Lower leg skin (tissue), 3 donors: ENCODE measurements at regions not wholly inside any gene's neighbourhood (a gene's known extent, or its start where the extent isn't known, plus 50 kb on each side); places are given as distances from the start of the nearest gene placed in this dataset.

Source experiments
- CTCF ChIP-seq, 3 donors: fragments of 450-650 bp; IDR thresholded peaks; one replicate each; pipeline ENCODE4 v1.5.1; 2016; ENCODE audit warnings: antibody characterized with exemption in 3 of 3, mild to moderate bottlenecking in 3 of 3, moderate library complexity in 2 of 3
- POLR2A ChIP-seq, 2 donors: fragments of 450-650 bp; IDR thresholded peaks; one replicate each; pipeline ENCODE4 v1.6.1; 2016 to 2017; ENCODE audit warnings: antibody characterized with exemption in 2 of 2, mild to moderate bottlenecking in 1 of 2, moderate library complexity in 1 of 2

- no peak for TF ChIP-seq CTCF (IDR thresholded peaks at IDR 0.05)
- no peak for TF ChIP-seq POLR2A (IDR thresholded peaks at IDR 0.05)
Measured at GRCh38 chr21:18646116-18646515, 242.5 kb upstream of the TMPRSS15 start.
